ENCODE measurements at regions not wholly inside any gene's neighbourhood (a gene's known extent, or its start where the extent isn't known, plus 50 kb on each side); places are given as distances from the start of the nearest gene placed in this dataset.

- TF ChIP-seq BMI1 (IDR thresholded peaks at IDR 0.05; ENCODE audit: borderline replicate concordance), result no peak
- no peak for TF ChIP-seq ESRRA (IDR thresholded peaks at IDR 0.05; ENCODE audit: low read length)
- no peak for TF ChIP-seq SIX5 (IDR thresholded peaks at IDR 0.05; ENCODE audit: low read depth, low read length, severe bottlenecking)
- TF ChIP-seq MTA2 (IDR thresholded peaks at IDR 0.05; ENCODE audit: low read depth), result no peak
- no peak for TF ChIP-seq HSF1 (IDR thresholded peaks at IDR 0.05; ENCODE audit: low read depth, low read length)
Observed at GRCh38 chr4:27267339-27267969, 406.8 kb downstream of the STIM2 start (continued).

GRCh38 chr4:27267970-27268355 lies 407.3 kb downstream of the STIM2 start:
- CTCF ChIA-PET, result no interaction called here
- ATAC-seq (no peak), FAIRE-seq (no peak), DNase-seq (ENCODE audit: low read depth, low spot score) (no peak)
- H3K79me2 ChIP-seq (ENCODE audit: control insufficient read depth, insufficient read depth, low read length), result no peaks in the 10 kb centered on the region
- H3K4me3 ChIP-seq, result no peak overlapping the region
- no peak for TF ChIP-seq CREB1 (IDR thresholded peaks at IDR 0.05; ENCODE audit: low read depth)
- H3K4me1 ChIP-seq (ENCODE audit: control insufficient read depth, insufficient read depth, low read length), result no peaks in the 10 kb centered on the region
- SMC1A ChIA-PET (ENCODE audit: uncharacterized antibody, unreplicated experiment), result no interaction called here
- in situ Hi-C loops (cut with MboI) (no loop called here), intact Hi-C loops (cut with micrococcal nuclease; ENCODE audit: unreplicated experiment) (no loop called here)
- 1% methylated on average over 4 of the region's 4 CpGs for WGBS (ENCODE audit: insufficient coverage, insufficient replicate concordance, low lambda C conversion rate, missing lambda C conversion rate)
- H3K36me3 ChIP-seq (ENCODE audit: control insufficient read depth in 2 of 2, insufficient read depth in 2 of 2, low read length in 1 of 2), result no peaks in the 10 kb centered on the region
- no peak overlapping the region for H3K4me2 ChIP-seq (ENCODE audit: control insufficient read depth, insufficient read depth)
- H2AFZ ChIP-seq (ENCODE audit: control insufficient read depth, low read depth, low read length), result no peak overlapping the region
- H4K20me1 ChIP-seq (ENCODE audit: control insufficient read depth, insufficient read depth), result no peaks in the 10 kb centered on the region
- POLR2A ChIA-PET, result no interaction called here
- no peak overlapping the region for H3K9ac ChIP-seq (ENCODE audit: control insufficient read depth, insufficient read depth, low read length)
- no peaks in the 10 kb centered on the region for H3K27me3 ChIP-seq (replicated peaks in 1 of 2; ENCODE audit: control insufficient read depth in 2 of 2, insufficient read depth in 2 of 2, low read length in 1 of 2)
- H3K9me3 ChIP-seq (replicated peaks; ENCODE audit: control insufficient read depth, insufficient read depth, low read length), result no peaks in the 10 kb centered on the region
- BruUV-seq (replicated peaks), result no TSS peak
- H3K27ac ChIP-seq (ENCODE audit: control insufficient read depth, insufficient read depth), result no peak overlapping the region
- RAD21 ChIA-PET (ENCODE audit: unreplicated experiment), result no interaction called here

All from GM12878 (cell line).